ENCODE measurements at regions not wholly inside any gene's neighbourhood (a gene's known extent, or its start where the extent isn't known, plus 50 kb on each side); places are given as distances from the start of the nearest gene placed in this dataset.
A peak's percentile ranks its signal among the peaks of the same experiment; 100 is the strongest.

- Histone ChIP-seq H3K4me3 (no peak overlapping the region), H3K27ac (no peak overlapping the region)
Observed at GRCh38 chr11:109788948-109789490, 304.2 kb upstream of the ZC3H12C start.

DNA sequence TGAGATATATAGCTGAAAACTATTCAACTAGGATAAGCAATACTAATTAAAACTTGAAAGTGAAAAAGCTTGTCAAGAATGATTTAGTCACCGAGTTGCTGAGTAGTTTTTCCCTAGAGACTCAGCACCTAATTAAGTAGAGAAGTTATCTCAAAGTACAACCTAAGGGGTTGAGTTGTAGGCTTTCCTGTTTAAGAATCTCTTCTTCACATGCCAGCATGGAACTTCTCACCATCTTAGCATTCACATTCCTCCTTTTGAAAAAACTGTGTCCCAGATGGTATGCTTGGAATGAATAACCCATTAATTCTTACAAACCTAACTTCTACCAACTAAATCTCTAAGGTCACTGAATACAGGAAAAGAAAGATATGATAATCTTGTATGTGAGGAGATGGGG is 303.3 kb upstream of the ZC3H12C start:
- no peak overlapping the region for H3K27ac ChIP-seq
- no peak overlapping the region for H3K4me3 ChIP-seq

DNA sequence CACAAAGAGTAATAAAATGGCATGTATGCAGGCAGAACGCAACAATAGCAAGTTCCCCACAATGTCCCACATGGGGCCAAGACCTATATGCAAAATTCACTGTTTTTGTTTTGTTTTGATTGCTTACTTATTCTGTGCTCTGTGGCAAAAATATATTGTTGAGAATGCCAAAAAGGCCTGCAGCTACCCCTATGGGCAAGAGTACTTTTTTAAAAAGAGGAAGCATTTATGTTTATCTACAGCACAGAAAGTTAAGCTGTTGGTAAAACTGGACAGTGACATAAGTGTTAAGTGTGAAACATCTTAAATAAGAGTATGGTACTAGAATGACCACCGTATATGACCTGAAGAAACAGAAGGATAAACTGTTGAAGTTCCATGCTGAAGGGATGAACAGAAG is 301.9 kb upstream of the ZC3H12C start:
- H3K4me3 ChIP-seq, result no peak overlapping the region
- H3K27ac ChIP-seq, result no peak overlapping the region

- Histone ChIP-seq H3K4me3 (no peak overlapping the region), H3K27ac (no peak overlapping the region)
Observed at GRCh38 chr11:109794501-109794900, 298.7 kb upstream of the ZC3H12C start.

GRCh38 chr11:109795234-109795633 is 298.0 kb upstream of the ZC3H12C start:
- no peak overlapping the region for H3K27ac ChIP-seq
- H3K4me3 ChIP-seq, result no peak overlapping the region

GRCh38 chr11:109796253-109796652 is 296.9 kb upstream of the ZC3H12C start:
- no peak overlapping the region for H3K4me3 ChIP-seq
- no peak overlapping the region for H3K27ac ChIP-seq

DNA sequence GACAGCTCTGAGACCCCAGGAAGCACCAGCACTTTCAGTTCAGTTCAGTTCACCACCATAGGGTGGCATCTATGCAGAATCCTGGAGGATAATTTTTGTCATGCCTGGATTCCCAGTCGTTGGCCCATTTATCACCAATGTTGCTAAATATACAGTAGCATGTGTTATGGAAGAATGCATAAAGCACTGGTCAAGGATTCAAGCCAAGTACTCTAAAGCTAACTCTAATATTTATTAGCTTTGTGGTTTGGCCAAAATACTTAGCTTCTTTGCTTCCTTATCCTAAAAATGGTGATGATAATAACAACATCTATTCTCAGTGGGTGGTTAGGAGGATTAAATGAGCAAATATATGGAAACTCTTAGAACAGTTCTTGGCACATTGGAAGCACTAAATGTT is 294.7 kb upstream of the ZC3H12C start:
- Histone ChIP-seq H3K27ac (no peak overlapping the region), H3K4me3 (no peak overlapping the region)

GRCh38 chr11:109799604-109800003 is 293.6 kb upstream of the ZC3H12C start:
- no peak overlapping the region for H3K27ac ChIP-seq

GRCh38 chr11:109804911-109805310 is 288.3 kb upstream of the ZC3H12C start:
- H3K27ac ChIP-seq, result no peak overlapping the region
- H3K4me3 ChIP-seq, result no peak overlapping the region

More at GRCh38 chr11:109799604-109800003, 293.6 kb upstream of the ZC3H12C start:
- H3K4me3 ChIP-seq, result no peak overlapping the region

GRCh38 chr11:109806205-109806604 is 287.0 kb upstream of the ZC3H12C start:
- no peak overlapping the region for H3K27ac ChIP-seq
- no peak overlapping the region for H3K4me3 ChIP-seq

- Histone ChIP-seq H3K4me3 (no peak overlapping the region), H3K27ac (no peak overlapping the region)
Observed at GRCh38 chr11:109808569-109808968, 284.6 kb upstream of the ZC3H12C start.

GRCh38 chr11:109814824-109815223 is 278.4 kb upstream of the ZC3H12C start:
- H3K4me3 ChIP-seq, result no peak overlapping the region
- no peak overlapping the region for H3K27ac ChIP-seq

GRCh38 chr11:109815500-109816150 is 277.6 kb upstream of the ZC3H12C start:
- Histone ChIP-seq H3K4me3 (no peak overlapping the region), H3K27ac (no peak overlapping the region)

DNA sequence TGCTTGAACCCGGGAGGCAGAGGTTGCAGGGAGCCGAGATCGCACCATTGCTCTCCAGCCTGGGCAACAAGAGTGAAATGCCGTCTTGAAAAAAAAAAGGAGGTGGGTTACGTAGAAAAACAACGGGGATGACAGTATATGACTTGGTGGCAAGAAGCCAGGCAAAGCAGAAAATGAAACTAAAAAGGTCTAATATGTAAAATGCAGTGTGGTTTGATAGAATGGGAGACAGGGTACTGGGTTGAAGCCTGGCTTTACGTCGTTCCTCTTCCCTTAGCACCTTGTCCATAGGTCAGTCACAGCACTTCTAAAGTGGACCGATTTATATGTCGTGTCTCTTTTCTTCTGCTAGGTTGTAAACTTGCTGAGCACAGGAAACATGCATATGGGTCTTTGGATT is 274.9 kb upstream of the ZC3H12C start:
- Histone ChIP-seq H3K4me3 (no peak overlapping the region), H3K27ac (no peak overlapping the region)

DNA sequence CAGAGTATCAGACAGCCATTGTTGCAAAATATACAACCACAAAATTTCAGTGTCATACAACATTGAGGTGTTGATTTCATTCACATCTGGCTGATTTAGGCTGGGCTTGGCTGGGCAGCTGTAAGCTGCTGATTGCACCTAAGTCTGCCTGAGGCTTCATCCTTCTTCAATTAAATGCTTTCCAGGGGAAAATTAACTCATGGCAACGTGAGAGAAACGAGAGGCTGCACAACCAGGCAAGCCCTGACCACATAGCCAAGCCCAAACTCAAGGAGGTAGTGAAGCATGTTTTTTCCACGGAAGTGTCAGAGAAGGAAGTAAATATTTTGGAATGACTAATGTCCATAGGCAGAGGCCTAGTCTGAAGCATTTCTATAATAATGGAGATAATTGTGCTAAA is 273.8 kb upstream of the ZC3H12C start:
- H3K27ac ChIP-seq, result no peak overlapping the region
- no peak overlapping the region for H3K4me3 ChIP-seq

DNA sequence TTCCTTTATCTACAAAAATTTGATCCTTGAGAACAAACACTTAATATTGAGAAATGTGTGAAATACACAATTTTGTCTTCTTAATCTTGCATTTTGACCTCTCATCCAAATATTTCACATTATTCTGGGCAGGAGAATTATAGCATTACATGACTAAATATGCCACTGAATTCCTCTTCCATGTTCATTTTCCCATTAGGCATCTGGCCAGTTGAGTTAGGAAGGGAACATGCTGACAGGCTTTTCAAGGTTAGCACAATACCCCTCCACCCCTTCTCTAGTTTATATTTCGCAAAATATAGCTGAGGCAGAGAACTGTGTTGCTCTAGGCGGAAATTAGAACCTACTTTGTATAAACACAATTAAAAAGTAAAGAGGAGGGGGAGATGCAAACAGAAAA is 271.7 kb upstream of the ZC3H12C start:
- no peak overlapping the region for H3K27ac ChIP-seq
- H3K4me3 ChIP-seq, result no peak overlapping the region

DNA sequence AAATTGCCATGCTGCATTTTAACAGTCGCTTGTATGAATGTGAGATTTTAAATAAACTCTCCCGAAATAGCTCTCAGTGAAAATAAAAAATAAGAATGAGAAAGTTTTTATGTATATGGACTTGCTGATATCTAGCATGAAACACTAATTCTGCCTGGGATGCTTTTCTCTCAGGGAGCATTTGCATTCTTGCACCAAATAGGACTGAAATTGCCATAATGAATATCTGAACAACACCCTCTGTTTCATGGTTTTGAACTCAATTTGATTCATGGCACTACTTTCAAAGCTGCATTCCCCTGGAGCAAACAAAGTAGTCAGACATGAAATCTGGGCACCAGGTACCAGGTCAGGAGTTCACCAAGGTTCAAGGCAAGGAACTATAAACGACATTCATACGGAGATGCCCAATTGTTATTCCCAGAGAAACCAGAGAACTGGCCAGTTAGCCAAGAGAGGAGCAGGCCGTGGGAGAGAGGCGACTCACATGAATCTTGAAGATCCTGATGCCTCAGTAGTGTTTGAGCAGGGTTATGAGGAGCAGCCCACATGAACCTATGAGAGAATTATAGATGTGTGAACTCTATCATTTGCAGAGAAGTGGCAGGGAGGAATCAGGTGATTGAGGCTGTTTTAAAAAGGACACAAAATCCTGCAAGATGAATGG is 270.6 kb upstream of the ZC3H12C start:
- Histone ChIP-seq H3K4me3 (no peak overlapping the region), H3K27ac (no peak overlapping the region)

DNA sequence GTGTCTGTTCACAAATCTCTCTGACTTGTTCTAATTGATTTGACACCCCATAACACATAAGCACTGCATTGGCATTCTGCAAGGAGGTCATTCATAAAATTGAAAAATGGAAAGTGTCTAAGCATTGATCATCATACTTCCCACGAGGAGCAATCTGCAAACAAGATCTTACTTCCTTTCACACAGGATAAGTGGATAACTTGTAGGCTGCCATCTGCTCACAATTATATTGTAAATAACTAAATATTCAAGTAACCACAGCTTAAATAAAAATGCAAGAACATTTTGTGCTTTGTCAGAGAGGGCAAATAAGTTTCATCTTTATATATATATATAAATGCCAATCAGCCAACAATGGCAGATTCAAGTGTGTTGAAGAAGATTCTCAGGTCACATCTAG is 264.8 kb upstream of the ZC3H12C start:
- no peak overlapping the region for H3K27ac ChIP-seq

DNA sequence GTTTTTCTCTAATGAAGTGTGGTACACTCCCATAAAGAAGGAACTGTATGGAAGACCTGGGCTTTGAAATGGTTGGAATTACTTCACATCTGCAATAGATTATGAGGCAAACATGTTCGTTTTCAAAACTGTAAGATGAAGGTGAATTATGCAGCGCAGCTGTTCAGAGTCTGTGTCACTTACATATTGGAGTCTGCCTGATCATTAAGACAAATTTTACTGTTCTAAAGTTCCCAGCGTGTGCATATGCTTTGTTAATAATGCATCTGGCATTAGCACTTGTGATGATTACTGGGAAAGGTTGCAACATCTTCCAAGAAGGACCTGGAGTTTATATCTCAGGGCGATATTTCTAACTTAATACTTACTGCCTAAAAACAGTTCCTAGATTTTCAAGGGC is 255.2 kb upstream of the ZC3H12C start:
- H3K4me3 ChIP-seq, result no peak overlapping the region
- H3K27ac ChIP-seq, result no peak overlapping the region

More for the DNA sequence above, 264.8 kb upstream of the ZC3H12C start:
- no peak overlapping the region for H3K4me3 ChIP-seq

DNA sequence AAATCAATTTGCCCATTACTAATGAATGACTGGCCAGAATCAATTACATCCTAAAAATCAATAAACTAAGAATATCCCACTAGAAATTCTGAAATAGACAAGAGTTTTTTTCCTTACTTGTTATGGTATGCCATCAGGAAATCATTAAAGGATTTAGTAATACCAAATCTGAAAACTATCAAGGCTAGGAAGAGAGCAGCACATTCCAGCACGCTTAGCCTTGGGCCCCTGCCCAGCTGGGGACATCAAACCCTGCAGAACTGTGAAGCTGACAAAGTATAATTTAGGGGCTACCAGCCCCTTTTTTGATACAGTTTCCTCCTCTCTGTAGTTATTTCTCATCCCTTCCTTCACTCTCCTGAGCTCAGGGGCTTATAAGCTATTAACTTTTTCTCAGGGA is 247.8 kb upstream of the ZC3H12C start:
- Histone ChIP-seq H3K27ac (peak overlapping the region in 1 of 21 experiments; percentile 3), H3K4me3 (no peak overlapping the region)

- no peak overlapping the region for H3K27ac ChIP-seq
- H3K4me3 ChIP-seq, result no peak overlapping the region
Observed at GRCh38 chr11:109847621-109848020, 245.6 kb upstream of the ZC3H12C start.

Measured in skin epidermis (tissue), 12 donors.